OCI-LY7 (cell line): ENCODE measurements at regions not wholly inside any gene's neighbourhood (a gene's known extent, or its start where the extent isn't known, plus 50 kb on each side); places are given as distances from the start of the nearest gene placed in this dataset.

ENCODE experiments used
- CTCF ChIP-seq: fragments of 200-600 bp; sonication (generic); conservative IDR thresholded peaks from 2 replicates; pipeline ENCODE4 v1.5.1; 2014; ENCODE audit warnings: mild to moderate bottlenecking, antibody characterized with exemption, low read length, moderate library complexity, mixed read lengths
- EZH2phosphoT487 ChIP-seq: fragments of 200-600 bp; sonication (generic); IDR thresholded peaks from 2 replicates; pipeline ENCODE4 v1.6.1; 2018; ENCODE audit warnings: low read depth, borderline replicate concordance, mild to moderate bottlenecking, mixed run types, antibody characterized with exemption, low read length, moderate library complexity, mixed read lengths

DNA sequence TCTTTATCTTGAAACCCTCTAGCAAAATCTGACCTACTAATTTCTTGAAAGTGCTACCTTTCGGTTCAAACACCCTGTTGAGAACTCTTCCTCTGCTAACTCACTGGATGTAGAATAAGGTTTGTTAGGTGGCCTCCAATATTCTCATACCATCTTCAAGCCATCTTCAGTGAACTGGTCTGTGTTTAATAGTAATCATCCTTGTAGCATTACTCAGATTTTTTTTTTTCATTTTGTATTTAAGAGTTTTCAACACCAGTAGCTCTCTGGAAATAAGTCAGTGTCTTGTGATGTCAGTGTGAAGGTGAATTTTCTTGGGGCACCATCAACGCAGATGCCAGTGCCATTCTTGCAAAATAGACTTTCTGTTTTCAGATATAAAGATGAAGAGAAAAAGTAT is 140.6 kb upstream of the AHI1 start:
- no peak for TF ChIP-seq CTCF
- TF ChIP-seq EZH2phosphoT487: no peak
